ENCODE measurements at regions not wholly inside any gene's neighbourhood (a gene's known extent, or its start where the extent isn't known, plus 50 kb on each side); places are given as distances from the start of the nearest gene placed in this dataset.

- Histone ChIP-seq H4K20me1 (ENCODE audit: insufficient read depth, low read length, poor library complexity, severe bottlenecking) (no peaks in the 10 kb centered on the region), H3K4me3 (ENCODE audit: low read length, poor library complexity, severe bottlenecking) (no peak overlapping the region), H3F3A (ENCODE audit: low read depth) (no peaks in the 10 kb centered on the region), H3K27me3 (ENCODE audit: insufficient read depth, low read length, poor library complexity, severe bottlenecking) (no peaks in the 10 kb centered on the region), H3K79me2 (ENCODE audit: insufficient read depth, low read length) (no peaks in the 10 kb centered on the region), H3K4me1 (ENCODE audit: insufficient read depth, low read length, poor library complexity, severe bottlenecking) (no peaks in the 10 kb centered on the region), H3K9me2 (replicated peaks; ENCODE audit: low read depth, low read length) (no peaks in the 10 kb centered on the region; the same call in 1 of the 2 replicates), H3K9ac (ENCODE audit: low read depth, low read length, poor library complexity, severe bottlenecking) (no peak overlapping the region), H3K4me2 (ENCODE audit: low read depth, low read length, poor library complexity, severe bottlenecking) (no peak overlapping the region), H2AFZ (ENCODE audit: low read length) (no peak overlapping the region), H3K9me3 (ENCODE audit: insufficient read depth, low read depth, low read length) (no peaks in the 10 kb centered on the region), H3K36me3 (ENCODE audit: insufficient read depth, low read length) (no peaks in the 10 kb centered on the region)
- TF ChIP-seq EZH2phosphoT487 (IDR thresholded peaks at IDR 0.05; ENCODE audit: borderline replicate concordance) (no peak), CTCF (conservative IDR thresholded peaks at IDR 0.05; ENCODE audit: low read length) (no peak)
Measured at GRCh38 chr15:95086531-95087252, 855.3 kb downstream of the MCTP2 start.

GRCh38 chr15:95087253-95087609 lies 855.9 kb downstream of the MCTP2 start:
- Histone ChIP-seq H4K20me1 (ENCODE audit: insufficient read depth, low read length, poor library complexity, severe bottlenecking) (no peaks in the 10 kb centered on the region), H3K4me3 (ENCODE audit: low read length, poor library complexity, severe bottlenecking) (no peak overlapping the region), H3K27me3 (ENCODE audit: insufficient read depth, low read length, poor library complexity, severe bottlenecking) (no peaks in the 10 kb centered on the region), H2AFZ (ENCODE audit: low read length) (no peak overlapping the region), H3K9ac (ENCODE audit: low read depth, low read length, poor library complexity, severe bottlenecking) (no peak overlapping the region), H3K79me2 (ENCODE audit: insufficient read depth, low read length) (no peaks in the 10 kb centered on the region), H3K9me3 (ENCODE audit: insufficient read depth, low read depth, low read length) (no peaks in the 10 kb centered on the region), H3K9me2 (replicated peaks; ENCODE audit: low read depth, low read length) (no peaks in the 10 kb centered on the region; the same call in 1 of the 2 replicates), H3F3A (ENCODE audit: low read depth) (no peaks in the 10 kb centered on the region), H3K4me2 (ENCODE audit: low read depth, low read length, poor library complexity, severe bottlenecking) (no peak overlapping the region), H3K36me3 (ENCODE audit: insufficient read depth, low read length) (no peaks in the 10 kb centered on the region), H3K4me1 (ENCODE audit: insufficient read depth, low read length, poor library complexity, severe bottlenecking) (no peaks in the 10 kb centered on the region)
- TF ChIP-seq CTCF (conservative IDR thresholded peaks at IDR 0.05; ENCODE audit: low read length) (no peak), EZH2phosphoT487 (IDR thresholded peaks at IDR 0.05; ENCODE audit: borderline replicate concordance) (no peak)

GRCh38 chr15:95091444-95091843 lies 860.1 kb downstream of the MCTP2 start:
- H3K27me3 ChIP-seq (ENCODE audit: insufficient read depth, low read length, poor library complexity, severe bottlenecking), result no peaks in the 10 kb centered on the region
- no peak for TF ChIP-seq CTCF (conservative IDR thresholded peaks at IDR 0.05; ENCODE audit: low read length)
- no peaks in the 10 kb centered on the region; the same call in 1 of the 2 replicates for H3K9me2 ChIP-seq (replicated peaks; ENCODE audit: low read depth, low read length)
- H3K79me2 ChIP-seq (ENCODE audit: insufficient read depth, low read length), result no peaks in the 10 kb centered on the region
- no peaks in the 10 kb centered on the region for H3K36me3 ChIP-seq (ENCODE audit: insufficient read depth, low read length)
- H3K9ac ChIP-seq (ENCODE audit: low read depth, low read length, poor library complexity, severe bottlenecking), result no peak overlapping the region
- no peaks in the 10 kb centered on the region for H3K9me3 ChIP-seq (ENCODE audit: insufficient read depth, low read depth, low read length)
- H2AFZ ChIP-seq (ENCODE audit: low read length), result no peak overlapping the region
- H3K4me3 ChIP-seq (ENCODE audit: low read length, poor library complexity, severe bottlenecking), result no peak overlapping the region
- H3K4me1 ChIP-seq (ENCODE audit: insufficient read depth, low read length, poor library complexity, severe bottlenecking), result no peaks in the 10 kb centered on the region
- no peaks in the 10 kb centered on the region for H3F3A ChIP-seq (ENCODE audit: low read depth)
- H4K20me1 ChIP-seq (ENCODE audit: insufficient read depth, low read length, poor library complexity, severe bottlenecking), result no peaks in the 10 kb centered on the region
- H3K4me2 ChIP-seq (ENCODE audit: low read depth, low read length, poor library complexity, severe bottlenecking), result no peak overlapping the region
